ENCODE measurements at regions not wholly inside any gene's neighbourhood (a gene's known extent, or its start where the extent isn't known, plus 50 kb on each side); places are given as distances from the start of the nearest gene placed in this dataset.
"Not testable (repeated sequence)": the region's sequence is repeated elsewhere in the genome, so short reads cannot be mapped to it uniquely, and the experiment has no call there.

DNA sequence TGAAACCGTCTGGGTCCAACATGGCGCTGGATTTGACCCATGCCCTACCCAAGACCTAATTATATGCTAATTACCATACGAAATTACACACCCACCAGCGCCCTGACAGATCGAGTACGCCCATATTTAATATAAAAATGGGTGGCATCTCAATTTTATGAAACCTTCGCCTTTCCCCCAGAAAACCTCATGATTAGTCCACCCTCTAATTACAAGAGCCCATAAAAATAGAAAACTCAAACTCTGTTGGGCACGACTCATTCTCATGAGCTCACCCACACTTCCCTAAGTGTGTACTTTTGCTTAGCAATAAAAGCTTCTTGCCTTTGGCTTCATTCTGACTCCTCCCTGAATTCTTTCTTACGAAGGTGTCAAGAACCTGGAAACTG is 136.4 kb downstream of the OR2B2 start:
- Mint-ChIP-seq H3K4me3 (no peak overlapping the region), H3K36me3 (peaks cover 2% of the 10 kb centered on the region)

DNA sequence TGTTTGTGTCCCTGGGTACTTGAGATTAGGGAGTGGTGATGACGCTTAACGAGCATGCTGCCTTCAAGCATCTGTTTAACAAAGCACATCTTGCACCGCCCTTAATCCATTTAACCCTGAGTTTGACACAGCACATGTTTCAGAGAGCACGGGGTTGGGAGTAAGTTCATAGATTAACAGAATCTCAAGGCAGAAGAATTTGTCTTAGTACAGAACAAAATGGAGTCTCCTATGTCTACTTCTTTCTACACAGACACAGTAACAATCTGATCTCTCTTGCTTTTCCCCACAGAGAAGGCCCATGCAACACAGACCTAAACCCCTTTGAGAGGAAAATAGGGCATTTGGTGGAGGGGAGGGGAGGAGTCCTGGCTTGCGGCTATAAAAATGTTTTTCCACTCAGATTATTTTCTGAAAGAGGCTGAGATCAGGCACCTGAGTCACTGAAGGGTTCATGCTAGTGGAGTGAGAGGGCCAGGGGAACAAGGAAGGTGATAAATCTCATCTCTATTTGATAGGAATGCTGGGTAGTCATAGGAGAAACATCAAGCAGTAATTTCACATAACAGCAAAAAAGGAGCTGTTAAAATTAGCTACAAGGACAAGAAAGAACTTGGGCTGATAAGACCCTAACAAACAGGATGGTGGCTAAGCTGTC is 136.9 kb downstream of the OR2B2 start:
- H3K9me3 Mint-ChIP-seq, H3K4me3 Mint-ChIP-seq, H3K27me3 Mint-ChIP-seq, H3K27ac Mint-ChIP-seq, H3K36me3 Mint-ChIP-seq: not testable (repeated sequence)
- peaks cover 28 to 34% (median 34%) of the 10 kb centered on the region in 3 donors for H3K4me1 Mint-ChIP-seq

More for the DNA sequence above, 136.4 kb downstream of the OR2B2 start:
- Mint-ChIP-seq H3K4me1 (peaks cover 28 to 34% (median 34%) of the 10 kb centered on the region in 3 donors), H3K27ac (no peak overlapping the region), H3K9me3 (no peaks in the 10 kb centered on the region), H3K27me3 (peaks cover 10% of the 10 kb centered on the region)

DNA sequence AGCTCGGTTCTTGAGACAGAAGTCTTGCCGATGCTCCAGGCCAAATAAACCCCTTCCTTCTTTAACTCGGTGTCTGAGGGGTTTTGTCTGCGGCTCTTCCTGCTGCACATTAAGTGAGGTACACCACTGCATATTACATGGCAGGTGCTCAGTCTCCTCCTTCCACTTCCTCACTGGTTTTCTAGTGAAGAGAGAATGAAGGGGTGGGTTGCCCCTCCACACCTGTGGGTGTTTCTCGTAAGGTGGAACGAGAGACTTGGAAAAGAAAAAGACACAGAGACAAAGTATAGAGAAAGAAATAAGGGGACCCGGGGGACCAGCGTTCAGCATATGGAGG is 138.0 kb downstream of the OR2B2 start:
- not testable (repeated sequence) for H3K36me3 Mint-ChIP-seq, H3K27me3 Mint-ChIP-seq, H3K9me3 Mint-ChIP-seq
- H3K27ac Mint-ChIP-seq: peak overlapping the region; percentile 78 to 94 (median 91)
- H3K4me3 Mint-ChIP-seq: peak overlapping the region; percentile 54 to 93 (median 76)
- peaks cover 28 to 34% (median 34%) of the 10 kb centered on the region in 3 donors for H3K4me1 Mint-ChIP-seq

DNA sequence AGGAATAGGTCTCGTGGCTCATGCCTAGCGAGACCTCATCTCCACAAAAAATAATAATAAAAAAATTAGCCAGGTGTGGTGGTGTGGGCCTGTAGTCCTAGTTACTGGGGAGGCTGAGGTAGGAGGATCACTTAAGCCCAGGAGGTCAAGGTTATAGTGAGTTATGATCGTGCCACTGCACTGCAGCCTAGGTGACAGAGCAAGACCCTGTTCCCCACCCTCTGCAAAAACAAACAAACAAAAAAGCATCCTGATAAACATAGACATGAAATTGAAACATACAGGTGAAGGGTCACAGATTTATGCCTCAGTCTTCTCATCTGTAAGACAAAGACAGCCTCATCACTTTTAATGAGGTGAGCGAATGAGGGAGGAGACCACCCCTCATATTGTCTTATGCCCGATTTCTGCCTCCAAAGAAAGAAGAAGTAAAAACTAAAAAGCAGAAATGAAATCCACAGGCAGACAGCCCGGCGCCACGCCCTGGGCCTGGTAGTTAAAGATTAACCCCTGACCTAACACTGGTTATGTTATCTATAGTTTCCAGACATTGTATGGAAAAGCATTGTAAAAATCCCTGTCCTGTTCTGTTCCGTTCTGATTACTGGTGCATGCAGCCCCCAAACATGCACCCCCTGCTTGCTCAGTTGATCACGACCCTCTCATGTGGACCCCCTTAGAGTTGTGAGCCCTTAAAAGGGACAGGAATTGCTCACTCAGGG is 138.5 kb downstream of the OR2B2 start:
- H3K27me3 Mint-ChIP-seq, H3K36me3 Mint-ChIP-seq, H3K9me3 Mint-ChIP-seq: not testable (repeated sequence)
- peaks cover 28 to 34% (median 34%) of the 10 kb centered on the region in 3 donors for H3K4me1 Mint-ChIP-seq
- peak overlapping the region; percentile 78 to 94 (median 91) for H3K27ac Mint-ChIP-seq
- H3K4me3 Mint-ChIP-seq: peak overlapping the region; percentile 54 to 93 (median 76)

DNA sequence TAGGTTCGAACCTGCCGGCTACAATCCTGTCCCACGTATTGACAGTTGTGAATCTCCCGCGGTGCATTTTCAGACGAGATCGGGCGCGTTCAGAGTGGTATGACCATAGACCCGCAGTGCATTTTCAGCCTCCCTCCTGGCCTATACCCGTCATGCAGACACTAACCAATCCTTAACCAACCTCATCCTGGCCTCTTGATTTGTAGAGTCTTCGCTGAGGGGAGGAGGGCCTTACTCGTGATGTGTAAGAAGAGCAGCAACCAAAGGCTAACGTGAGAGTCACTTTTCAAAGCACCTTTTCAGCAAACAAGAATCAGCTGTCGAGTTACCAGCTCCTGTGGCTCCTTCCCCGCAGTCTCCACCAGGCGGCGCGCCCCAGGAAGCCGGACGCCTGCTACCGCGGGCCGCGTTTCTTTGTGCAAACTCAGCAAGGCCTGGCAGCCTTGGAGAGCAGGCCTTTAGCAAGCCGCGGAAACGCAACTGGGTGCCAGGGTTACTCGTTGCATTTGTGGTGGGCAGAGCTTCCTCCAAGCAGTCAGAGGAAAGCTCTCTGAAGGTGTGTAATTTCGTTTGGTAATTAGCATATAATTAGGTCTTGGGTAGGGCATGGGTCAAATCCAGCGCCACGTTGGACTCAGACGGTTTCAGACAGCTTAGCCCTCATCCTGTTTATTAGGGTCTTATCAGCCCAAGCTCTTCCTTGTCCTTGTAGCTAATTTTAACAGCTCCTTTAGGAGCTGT is 139.8 kb downstream of the OR2B2 start:
- Mint-ChIP-seq H3K4me3 (peak overlapping the region in 2 of 4 donors; percentile 8 to 37), H3K36me3 (no peaks in the 10 kb centered on the region), H3K9me3 (no peaks in the 10 kb centered on the region), H3K27ac (peak overlapping the region; percentile 78 to 91 (median 89)), H3K4me1 (peaks cover 26 to 32% (median 32%) of the 10 kb centered on the region in 3 donors), H3K27me3 (peaks cover 5% of the 10 kb centered on the region)

DNA sequence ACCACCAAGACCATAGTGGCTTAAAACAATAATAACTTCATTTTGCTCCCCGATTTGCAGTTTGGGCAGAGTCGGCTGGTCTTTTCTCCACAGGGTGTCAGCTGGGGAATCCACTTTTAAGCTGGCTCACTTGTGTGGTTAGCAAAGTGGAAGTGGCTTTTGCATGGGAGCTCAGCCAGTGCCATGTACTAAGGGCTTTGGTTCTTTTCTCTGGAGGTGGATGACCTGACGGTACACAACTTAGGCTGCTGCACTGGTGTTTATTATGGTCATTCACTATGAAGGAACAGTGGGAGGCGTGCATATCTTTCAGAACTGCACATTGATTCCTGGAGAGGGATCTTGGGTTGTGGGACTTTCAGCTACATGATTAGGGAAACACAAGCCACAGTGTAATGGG is 141.0 kb downstream of the OR2B2 start:
- Mint-ChIP-seq H3K36me3 (no peaks in the 10 kb centered on the region), H3K27me3 (peaks cover 2% of the 10 kb centered on the region), H3K9me3 (no peaks in the 10 kb centered on the region), H3K4me1 (peaks cover 25 to 27% (median 26%) of the 10 kb centered on the region in 3 donors), H3K27ac (no peak overlapping the region), H3K4me3 (no peak overlapping the region)

DNA sequence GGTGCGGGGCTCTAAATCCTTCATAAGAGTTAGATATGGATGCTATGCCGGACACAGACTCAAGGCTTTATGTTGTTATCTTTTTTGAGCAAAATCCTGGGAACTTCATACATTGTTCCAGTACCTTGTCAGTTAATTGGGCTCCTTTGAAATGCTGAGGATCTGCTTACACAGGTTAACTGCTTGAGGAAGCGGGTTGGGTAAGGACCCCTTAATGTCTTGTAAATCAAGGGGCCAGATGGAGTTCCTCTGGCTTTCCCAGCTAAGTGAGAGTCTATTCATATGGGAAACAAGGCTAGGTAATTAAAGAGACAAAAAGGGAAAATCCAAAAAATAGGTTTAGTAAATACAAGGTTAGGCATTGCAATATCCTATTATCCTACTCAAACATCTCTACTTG is 141.5 kb downstream of the OR2B2 start:
- H3K27me3 Mint-ChIP-seq: peaks cover 2% of the 10 kb centered on the region
- H3K4me1 Mint-ChIP-seq: peaks cover 25 to 27% (median 26%) of the 10 kb centered on the region in 3 donors
- H3K9me3 Mint-ChIP-seq: no peaks in the 10 kb centered on the region
- H3K4me3 Mint-ChIP-seq: no peak overlapping the region
- H3K27ac Mint-ChIP-seq: no peak overlapping the region
- H3K36me3 Mint-ChIP-seq: no peaks in the 10 kb centered on the region

DNA sequence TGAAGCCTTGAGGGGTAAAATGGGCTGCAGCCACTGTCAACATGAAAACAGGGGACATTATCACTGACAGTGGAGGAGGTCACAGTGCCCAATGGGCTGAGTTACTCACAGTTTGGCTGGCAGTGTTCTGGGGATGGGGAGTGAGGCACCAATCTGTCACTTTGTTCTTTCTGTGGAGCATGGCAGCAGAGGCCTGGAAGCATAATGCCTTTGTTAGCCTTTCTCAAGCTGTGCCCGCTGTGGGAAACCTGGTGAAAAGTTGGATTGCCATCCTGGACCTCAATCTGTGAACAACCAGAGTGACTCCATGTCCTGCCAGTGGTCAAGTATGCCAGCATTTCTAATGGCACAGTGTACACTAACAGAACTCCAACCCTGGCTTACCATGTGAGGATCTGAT is 143.6 kb downstream of the OR2B2 start:
- H3K4me1 Mint-ChIP-seq: peaks cover 15 to 17% (median 15%) of the 10 kb centered on the region in 3 donors
- H3K36me3 Mint-ChIP-seq: no peaks in the 10 kb centered on the region
- no peaks in the 10 kb centered on the region for H3K27me3 Mint-ChIP-seq
- no peaks in the 10 kb centered on the region for H3K9me3 Mint-ChIP-seq
- no peak overlapping the region for H3K4me3 Mint-ChIP-seq
- no peak overlapping the region for H3K27ac Mint-ChIP-seq

DNA sequence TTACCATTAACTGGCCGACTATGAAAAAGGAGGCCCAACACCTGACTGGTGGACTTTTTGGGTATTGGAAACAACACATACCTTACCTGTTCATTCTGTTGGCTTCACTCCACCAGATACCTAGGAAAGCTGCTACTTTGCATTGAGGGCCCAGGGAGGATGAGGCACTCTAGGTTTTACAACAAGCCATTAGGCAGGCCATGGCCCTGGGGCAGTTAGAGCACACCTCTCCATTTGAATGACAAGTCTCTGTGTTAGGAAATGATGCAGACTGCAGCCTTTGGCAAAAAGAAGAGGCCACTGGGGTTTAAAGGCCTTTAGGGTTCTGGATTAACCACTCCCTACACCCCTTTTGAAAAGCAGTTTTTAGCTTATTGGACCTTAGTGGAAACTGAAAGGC is 144.3 kb downstream of the OR2B2 start:
- H3K4me3 Mint-ChIP-seq: no peak overlapping the region
- H3K27ac Mint-ChIP-seq: no peak overlapping the region

DNA sequence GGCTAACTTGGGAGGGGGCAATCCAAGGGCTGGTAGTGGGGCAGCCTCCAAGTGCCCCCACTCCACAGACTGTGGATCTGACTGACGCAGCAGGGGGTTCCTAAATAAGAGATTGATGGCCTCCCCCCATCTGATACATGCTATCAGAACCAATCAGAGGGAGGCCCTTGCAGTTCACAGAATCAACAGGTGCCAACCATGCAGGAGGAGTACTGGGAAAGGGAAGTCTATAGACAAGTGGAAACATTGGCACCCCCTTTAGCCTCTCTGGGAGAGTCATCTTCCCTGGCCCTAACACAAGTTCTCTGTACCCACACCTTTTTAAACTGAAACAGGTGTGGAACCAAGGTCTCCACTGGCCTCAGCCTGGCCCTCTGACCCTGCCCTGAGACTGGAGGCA is 145.8 kb downstream of the OR2B2 start:
- Mint-ChIP-seq H3K27me3 (no peaks in the 10 kb centered on the region), H3K4me3 (no peak overlapping the region), H3K4me1 (peaks cover 1 to 5% (median 2%) of the 10 kb centered on the region in 3 donors), H3K9me3 (no peaks in the 10 kb centered on the region), H3K27ac (no peak overlapping the region), H3K36me3 (no peaks in the 10 kb centered on the region)

More for the DNA sequence above, 144.3 kb downstream of the OR2B2 start:
- peaks cover 8 to 11% (median 9%) of the 10 kb centered on the region in 3 donors for H3K4me1 Mint-ChIP-seq
- no peaks in the 10 kb centered on the region for H3K9me3 Mint-ChIP-seq
- no peaks in the 10 kb centered on the region for H3K36me3 Mint-ChIP-seq
- no peaks in the 10 kb centered on the region for H3K27me3 Mint-ChIP-seq

DNA sequence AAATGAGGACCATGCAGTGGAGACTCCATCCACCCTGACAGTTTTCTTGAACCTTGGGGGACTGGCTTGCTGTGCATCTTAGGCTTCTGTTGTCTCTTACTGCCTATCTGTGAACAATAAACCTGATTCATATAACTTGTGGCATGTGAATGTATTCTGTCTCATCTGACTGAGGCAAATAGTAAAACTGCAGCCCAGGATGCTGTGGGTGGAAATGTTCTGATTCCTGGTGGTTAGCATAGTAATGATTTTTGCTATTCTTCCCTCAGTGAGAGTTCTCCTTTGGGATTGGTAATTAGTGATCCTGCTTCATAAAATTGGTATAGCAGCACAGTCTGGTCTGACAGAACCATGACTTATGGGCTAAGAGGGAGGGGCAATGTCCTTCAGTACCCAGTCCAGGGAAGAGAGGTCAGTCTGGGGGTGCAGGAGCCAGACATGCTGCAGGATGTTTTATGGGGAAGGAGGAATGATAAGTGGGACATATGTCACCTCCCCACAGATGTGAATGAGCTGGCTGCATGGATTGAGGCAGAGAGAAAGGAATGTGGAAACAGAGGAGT is 147.1 kb downstream of the OR2B2 start:
- Mint-ChIP-seq H3K27ac (peak overlapping the region in 1 of 3 donors; percentile 18), H3K27me3 (no peaks in the 10 kb centered on the region), H3K4me1 (peaks cover 10 to 12% (median 11%) of the 10 kb centered on the region in 3 donors), H3K36me3 (no peaks in the 10 kb centered on the region), H3K9me3 (no peaks in the 10 kb centered on the region), H3K4me3 (no peak overlapping the region)

DNA sequence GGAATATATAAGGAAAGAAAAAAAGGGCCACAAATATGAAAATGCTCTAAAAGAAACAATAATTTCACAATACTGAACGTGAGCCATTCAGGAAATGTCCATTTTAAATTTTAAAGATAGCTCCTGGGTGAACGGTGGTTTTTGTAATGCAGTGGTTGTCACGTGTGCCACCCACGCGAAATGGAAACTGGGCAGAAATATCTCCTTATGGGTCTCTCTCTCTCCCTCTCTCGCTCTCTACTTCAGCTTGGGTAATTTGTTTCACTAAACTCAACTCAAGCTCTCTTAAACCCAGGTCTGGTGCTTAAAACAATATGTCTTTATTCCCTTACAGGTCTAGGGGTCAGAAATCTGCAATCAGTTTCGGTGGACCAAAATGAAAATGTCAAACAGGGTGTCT is 150.8 kb downstream of the OR2B2 start:
- H3K27ac Mint-ChIP-seq: peak overlapping the region in 1 of 3 donors; percentile 28
- no peaks in the 10 kb centered on the region for H3K27me3 Mint-ChIP-seq
- H3K4me1 Mint-ChIP-seq: peaks cover 17 to 31% (median 23%) of the 10 kb centered on the region in 3 donors
- H3K4me3 Mint-ChIP-seq: peak overlapping the region in 3 of 4 donors; percentile 16 to 33 (median 20)
- no peaks in the 10 kb centered on the region for H3K9me3 Mint-ChIP-seq
- no peaks in the 10 kb centered on the region for H3K36me3 Mint-ChIP-seq

DNA sequence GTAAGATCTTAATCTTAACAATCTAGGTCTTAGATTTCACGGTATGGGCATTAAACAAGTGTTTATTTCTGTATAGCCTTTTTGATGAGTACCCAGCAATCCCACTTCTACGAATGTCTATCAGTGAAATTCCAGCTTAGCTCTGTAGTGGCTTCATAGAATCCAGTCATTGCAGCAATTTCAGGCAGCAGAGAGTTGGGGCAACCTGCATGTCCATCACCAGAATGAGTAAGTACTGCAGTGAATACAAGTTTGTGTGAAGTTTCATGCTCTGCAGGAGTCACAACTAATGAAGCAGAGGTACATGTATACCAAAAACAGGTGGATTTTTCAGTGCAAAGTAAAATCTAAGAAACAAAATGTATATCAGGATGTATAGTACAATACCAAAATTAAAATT is 151.7 kb downstream of the OR2B2 start:
- H3K36me3 Mint-ChIP-seq: no peaks in the 10 kb centered on the region
- H3K9me3 Mint-ChIP-seq: no peaks in the 10 kb centered on the region
- peak overlapping the region in 2 of 4 donors; percentile 46 to 49 for H3K4me3 Mint-ChIP-seq
- H3K27me3 Mint-ChIP-seq: no peaks in the 10 kb centered on the region
- peaks cover 17 to 34% (median 24%) of the 10 kb centered on the region in 3 donors for H3K4me1 Mint-ChIP-seq
- no peak overlapping the region for H3K27ac Mint-ChIP-seq

DNA sequence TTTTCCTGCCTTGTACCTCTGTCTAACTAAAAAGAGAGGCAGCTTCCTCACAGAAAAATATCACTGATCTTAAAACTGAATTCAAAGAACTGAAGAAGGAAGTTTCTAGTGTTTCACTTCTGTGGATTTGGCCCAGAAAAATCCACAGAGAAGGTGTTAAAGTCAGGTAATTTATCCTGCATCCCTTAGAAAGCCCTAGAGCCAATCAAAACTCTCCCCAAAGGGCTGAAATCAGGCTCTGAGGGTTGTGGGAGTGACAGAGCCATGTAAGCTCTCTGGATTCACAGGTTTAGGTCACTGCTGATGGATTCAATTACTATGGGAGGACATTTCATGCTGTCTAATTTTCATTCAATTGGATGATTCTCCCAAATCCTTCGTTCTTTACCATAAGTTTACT is 152.3 kb downstream of the OR2B2 start:
- Mint-ChIP-seq H3K9me3 (no peaks in the 10 kb centered on the region), H3K4me3 (peak overlapping the region in 2 of 4 donors; percentile 46 to 55), H3K27me3 (no peaks in the 10 kb centered on the region), H3K27ac (peak overlapping the region in 1 of 3 donors; percentile 21), H3K4me1 (peaks cover 19 to 37% (median 27%) of the 10 kb centered on the region in 3 donors), H3K36me3 (no peaks in the 10 kb centered on the region)

DNA sequence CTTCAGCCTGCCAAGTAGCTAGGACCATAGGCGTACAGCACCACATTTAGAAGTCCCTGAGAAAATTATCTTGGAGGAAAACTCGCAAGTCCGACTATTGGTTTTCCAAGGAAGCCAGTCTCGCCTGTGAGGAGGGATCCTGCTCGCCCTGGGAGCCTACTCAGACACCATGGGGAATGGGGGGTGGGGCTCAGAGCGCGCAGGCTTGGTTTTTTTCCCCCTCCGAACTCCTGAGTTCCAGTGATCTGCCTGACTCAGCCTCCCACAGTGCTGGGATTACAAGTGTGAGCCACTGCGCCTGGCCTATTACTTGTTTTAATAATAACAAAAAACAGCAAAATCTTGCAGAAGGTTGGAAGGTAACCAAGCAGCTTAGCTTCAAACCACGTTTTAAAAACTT is 153.7 kb downstream of the OR2B2 start:
- peak overlapping the region in 1 of 3 donors; percentile 79 for H3K27ac Mint-ChIP-seq
- peak overlapping the region in 3 of 4 donors; percentile 7 to 82 (median 81) for H3K4me3 Mint-ChIP-seq
- no peaks in the 10 kb centered on the region for H3K36me3 Mint-ChIP-seq
- peaks cover 29 to 49% (median 36%) of the 10 kb centered on the region in 3 donors for H3K4me1 Mint-ChIP-seq
- no peaks in the 10 kb centered on the region for H3K9me3 Mint-ChIP-seq
- no peaks in the 10 kb centered on the region for H3K27me3 Mint-ChIP-seq
